ENCODE measurements at regions not wholly inside any gene's neighbourhood (a gene's known extent, or its start where the extent isn't known, plus 50 kb on each side); places are given as distances from the start of the nearest gene placed in this dataset.

DNA sequence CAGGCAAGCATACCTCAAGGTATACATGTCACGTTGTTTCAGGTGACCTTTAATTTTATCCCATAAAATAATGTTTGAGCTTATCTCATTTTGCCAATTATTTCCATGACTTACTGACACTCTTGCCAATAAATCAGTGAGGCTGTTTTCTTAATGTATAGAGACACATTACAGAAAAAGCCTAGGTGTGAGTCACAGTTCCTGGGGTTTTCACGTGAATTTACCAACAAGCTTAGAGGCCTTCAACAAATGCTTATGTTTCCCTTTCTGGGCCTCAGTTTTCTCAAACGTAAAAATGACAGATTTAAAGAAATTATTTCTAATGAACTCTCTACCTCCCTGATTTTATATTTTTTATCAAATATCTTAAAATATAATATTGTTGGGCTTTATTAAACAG, 517.5 kb upstream of the SPHKAP start:
- TF ChIP-seq, protein P1, sequence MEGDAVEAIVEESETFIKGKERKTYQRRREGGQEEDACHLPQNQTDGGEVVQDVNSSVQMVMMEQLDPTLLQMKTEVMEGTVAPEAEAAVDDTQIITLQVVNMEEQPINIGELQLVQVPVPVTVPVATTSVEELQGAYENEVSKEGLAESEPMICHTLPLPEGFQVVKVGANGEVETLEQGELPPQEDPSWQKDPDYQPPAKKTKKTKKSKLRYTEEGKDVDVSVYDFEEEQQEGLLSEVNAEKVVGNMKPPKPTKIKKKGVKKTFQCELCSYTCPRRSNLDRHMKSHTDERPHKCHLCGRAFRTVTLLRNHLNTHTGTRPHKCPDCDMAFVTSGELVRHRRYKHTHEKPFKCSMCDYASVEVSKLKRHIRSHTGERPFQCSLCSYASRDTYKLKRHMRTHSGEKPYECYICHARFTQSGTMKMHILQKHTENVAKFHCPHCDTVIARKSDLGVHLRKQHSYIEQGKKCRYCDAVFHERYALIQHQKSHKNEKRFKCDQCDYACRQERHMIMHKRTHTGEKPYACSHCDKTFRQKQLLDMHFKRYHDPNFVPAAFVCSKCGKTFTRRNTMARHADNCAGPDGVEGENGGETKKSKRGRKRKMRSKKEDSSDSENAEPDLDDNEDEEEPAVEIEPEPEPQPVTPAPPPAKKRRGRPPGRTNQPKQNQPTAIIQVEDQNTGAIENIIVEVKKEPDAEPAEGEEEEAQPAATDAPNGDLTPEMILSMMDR (conservative IDR thresholded peaks at IDR 0.05; ENCODE audit: low read length) = no peak
- TF ChIP-seq EZH2phosphoT487 (IDR thresholded peaks at IDR 0.05; ENCODE audit: borderline replicate concordance) = no peak

Data from Loucy (cell line).